ENCODE measurements at regions not wholly inside any gene's neighbourhood (a gene's known extent, or its start where the extent isn't known, plus 50 kb on each side); places are given as distances from the start of the nearest gene placed in this dataset.

DNA sequence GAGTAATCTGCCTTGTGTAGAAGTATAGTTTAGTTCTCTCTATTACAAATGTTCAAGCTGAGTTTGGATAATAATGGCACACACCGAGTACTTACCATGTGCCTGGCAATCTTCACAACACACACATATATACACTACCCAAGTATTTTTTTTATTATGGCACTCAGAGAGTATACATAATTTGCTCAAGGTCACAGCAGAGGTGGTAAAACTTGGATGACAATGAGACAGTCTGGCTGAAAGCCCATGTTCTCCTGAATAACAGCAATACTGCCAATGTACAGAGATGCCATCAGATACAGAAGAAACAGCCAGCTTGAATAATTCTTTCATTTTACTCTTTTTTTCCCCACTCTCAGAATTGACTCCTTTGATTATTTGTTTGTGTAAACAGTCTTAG is 460.0 kb downstream of the CNTN6 start:
- no peak overlapping the region for H2AFZ ChIP-seq (ENCODE audit: low read depth, low read length)
- WGBS: no CpG with 5 or more reads among the region's 1 CpG
- no peak overlapping the region for H3K4ac ChIP-seq (ENCODE audit: low read depth in 1 of 2, low read length in 2 of 2)
- H3K4me2 ChIP-seq (ENCODE audit: low read length, poor library complexity, severe bottlenecking): no peak overlapping the region
- H3K36me3 ChIP-seq (ENCODE audit: control insufficient read depth in 1 of 2, insufficient read depth in 2 of 2, low read depth in 1 of 2, low read length in 2 of 2): no peaks in the 10 kb centered on the region
- H2BK5ac ChIP-seq (ENCODE audit: low read depth, low read length, poor library complexity, severe bottlenecking): no peak overlapping the region
- H3K27ac ChIP-seq (ENCODE audit: low read length, poor library complexity, severe bottlenecking): no peak overlapping the region
- H3K4me1 ChIP-seq (ENCODE audit: control insufficient read depth, insufficient read depth, low read depth, low read length): no peaks in the 10 kb centered on the region
- no peak for DNase-seq
- no peak overlapping the region for H4K8ac ChIP-seq (ENCODE audit: low read length)
- H3K18ac ChIP-seq (ENCODE audit: low read depth in 1 of 2, low read length in 2 of 2): no peak overlapping the region
- H2BK120ac ChIP-seq (ENCODE audit: low read depth, low read length): no peak overlapping the region
- peaks cover 4% of the 10 kb centered on the region for H3K9me3 ChIP-seq (ENCODE audit: control insufficient read depth, low read length)
- H3K9ac ChIP-seq (ENCODE audit: low read length): no peak overlapping the region
- no peak overlapping the region for H2AK5ac ChIP-seq (ENCODE audit: low read length, severe bottlenecking)
- no peak overlapping the region for H3K23ac ChIP-seq (ENCODE audit: low read length in 2 of 2)
- no peaks in the 10 kb centered on the region for H3K27me3 ChIP-seq (ENCODE audit: control insufficient read depth in 1 of 2, insufficient read depth in 1 of 2, low read length in 2 of 2)
- H3K4me3 ChIP-seq (ENCODE audit: insufficient read depth in 1 of 2, low read depth in 1 of 2, low read length in 2 of 2): no peak overlapping the region
- H3K79me1 ChIP-seq (replicated peaks; ENCODE audit: low read length, poor library complexity, severe bottlenecking): no peaks in the 10 kb centered on the region
- H3K14ac ChIP-seq (ENCODE audit: low read length in 2 of 2): no peak overlapping the region
- H2BK12ac ChIP-seq (ENCODE audit: low read length in 2 of 2): no peak overlapping the region
- no peak overlapping the region for H4K91ac ChIP-seq (ENCODE audit: low read length)
- H2BK15ac ChIP-seq (ENCODE audit: low read depth, poor library complexity, severe bottlenecking): no peak overlapping the region

DNA sequence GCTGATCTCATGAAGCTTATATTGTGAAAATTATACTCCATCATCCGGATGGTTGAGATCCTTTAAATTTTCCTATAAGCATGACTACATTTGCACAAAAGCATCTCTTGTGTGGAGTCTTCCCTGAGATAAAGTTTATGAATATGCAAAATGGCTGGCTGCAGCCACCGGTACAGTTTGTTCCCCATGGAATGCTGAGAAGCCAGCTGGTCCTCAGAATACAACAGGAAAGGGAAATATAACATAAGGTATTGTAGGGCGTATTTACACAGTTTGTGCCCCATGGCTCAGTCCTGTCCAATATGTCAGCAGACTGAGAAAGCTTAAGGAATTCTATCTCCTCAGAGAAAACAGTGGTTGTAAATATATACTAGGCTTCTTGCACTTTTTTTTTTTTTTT is 468.6 kb downstream of the CNTN6 start:
- Histone ChIP-seq H3K79me1 (replicated peaks; ENCODE audit: low read length, poor library complexity, severe bottlenecking) (no peaks in the 10 kb centered on the region), H4K91ac (ENCODE audit: low read length) (no peak overlapping the region)
- 89% methylated on average over 3 of the region's 3 CpGs for WGBS

DNA sequence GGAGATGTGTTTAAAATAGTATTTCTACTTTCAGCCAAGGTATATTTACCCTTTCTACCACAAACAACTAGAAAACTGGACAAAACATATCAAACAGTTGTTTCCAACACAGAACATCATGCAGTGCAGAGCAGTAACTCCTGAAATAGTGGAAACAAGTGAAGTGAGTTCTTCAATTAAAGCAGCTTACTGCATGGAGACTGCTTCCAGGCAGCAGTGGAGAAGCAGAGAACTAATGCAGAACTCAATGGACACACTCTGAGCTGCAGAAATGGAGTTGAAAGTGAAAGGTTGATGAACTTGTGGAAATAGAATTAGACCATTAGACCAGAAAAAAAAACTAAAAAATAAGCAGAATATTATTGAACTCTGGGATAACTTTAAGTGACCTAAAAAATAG is 478.9 kb downstream of the CNTN6 start:
- Histone ChIP-seq H4K91ac (ENCODE audit: low read length) (no peak overlapping the region), H3K4ac (ENCODE audit: low read depth in 1 of 2, low read length in 2 of 2) (no peak overlapping the region), H4K8ac (ENCODE audit: low read length) (no peak overlapping the region), H3K27me3 (ENCODE audit: control insufficient read depth in 1 of 2, insufficient read depth in 1 of 2, low read length in 2 of 2) (no peaks in the 10 kb centered on the region), H2BK12ac (ENCODE audit: low read length in 2 of 2) (no peak overlapping the region), H3K4me2 (ENCODE audit: low read length, poor library complexity, severe bottlenecking) (no peak overlapping the region), H3K79me1 (replicated peaks; ENCODE audit: low read length, poor library complexity, severe bottlenecking) (no peaks in the 10 kb centered on the region), H3K9ac (ENCODE audit: low read length) (no peak overlapping the region), H2BK15ac (ENCODE audit: low read depth, poor library complexity, severe bottlenecking) (no peak overlapping the region), H3K23ac (ENCODE audit: low read length in 2 of 2) (no peak overlapping the region), H3K36me3 (ENCODE audit: control insufficient read depth in 1 of 2, insufficient read depth in 2 of 2, low read depth in 1 of 2, low read length in 2 of 2) (no peaks in the 10 kb centered on the region), H3K18ac (ENCODE audit: low read depth in 1 of 2, low read length in 2 of 2) (no peak overlapping the region), H2BK5ac (ENCODE audit: low read depth, low read length, poor library complexity, severe bottlenecking) (no peak overlapping the region), H2AK5ac (ENCODE audit: low read length, severe bottlenecking) (no peak overlapping the region), H2AFZ (ENCODE audit: low read depth, low read length) (no peak overlapping the region), H2BK120ac (ENCODE audit: low read depth, low read length) (no peak overlapping the region), H3K14ac (ENCODE audit: low read length in 2 of 2) (no peak overlapping the region), H3K9me3 (ENCODE audit: control insufficient read depth, low read length) (peaks cover 4% of the 10 kb centered on the region), H3K4me3 (ENCODE audit: insufficient read depth in 1 of 2, low read depth in 1 of 2, low read length in 2 of 2) (no peak overlapping the region), H3K4me1 (ENCODE audit: control insufficient read depth, insufficient read depth, low read depth, low read length) (no peaks in the 10 kb centered on the region), H3K27ac (ENCODE audit: low read length, poor library complexity, severe bottlenecking) (no peak overlapping the region)
- no peak for DNase-seq

More for the DNA sequence above, 468.6 kb downstream of the CNTN6 start:
- Histone ChIP-seq H3K4me1 (ENCODE audit: control insufficient read depth, insufficient read depth, low read depth, low read length) (no peaks in the 10 kb centered on the region), H2AFZ (ENCODE audit: low read depth, low read length) (no peak overlapping the region), H4K8ac (ENCODE audit: low read length) (no peak overlapping the region), H2BK5ac (ENCODE audit: low read depth, low read length, poor library complexity, severe bottlenecking) (no peak overlapping the region), H3K36me3 (ENCODE audit: control insufficient read depth in 1 of 2, insufficient read depth in 2 of 2, low read depth in 1 of 2, low read length in 2 of 2) (no peaks in the 10 kb centered on the region), H3K27ac (ENCODE audit: low read length, poor library complexity, severe bottlenecking) (no peak overlapping the region), H3K14ac (ENCODE audit: low read length in 2 of 2) (no peak overlapping the region), H3K4ac (ENCODE audit: low read depth in 1 of 2, low read length in 2 of 2) (no peak overlapping the region), H3K4me3 (ENCODE audit: insufficient read depth in 1 of 2, low read depth in 1 of 2, low read length in 2 of 2) (no peak overlapping the region), H3K9ac (ENCODE audit: low read length) (no peak overlapping the region), H3K27me3 (ENCODE audit: control insufficient read depth in 1 of 2, insufficient read depth in 1 of 2, low read length in 2 of 2) (no peaks in the 10 kb centered on the region), H3K18ac (ENCODE audit: low read depth in 1 of 2, low read length in 2 of 2) (no peak overlapping the region), H2BK15ac (ENCODE audit: low read depth, poor library complexity, severe bottlenecking) (no peak overlapping the region), H3K23ac (ENCODE audit: low read length in 2 of 2) (no peak overlapping the region), H2AK5ac (ENCODE audit: low read length, severe bottlenecking) (no peak overlapping the region), H3K9me3 (ENCODE audit: control insufficient read depth, low read length) (peaks cover 19% of the 10 kb centered on the region), H3K4me2 (ENCODE audit: low read length, poor library complexity, severe bottlenecking) (no peak overlapping the region), H2BK120ac (ENCODE audit: low read depth, low read length) (no peak overlapping the region), H2BK12ac (ENCODE audit: low read length in 2 of 2) (no peak overlapping the region)
- DNase-seq: no peak

DNA sequence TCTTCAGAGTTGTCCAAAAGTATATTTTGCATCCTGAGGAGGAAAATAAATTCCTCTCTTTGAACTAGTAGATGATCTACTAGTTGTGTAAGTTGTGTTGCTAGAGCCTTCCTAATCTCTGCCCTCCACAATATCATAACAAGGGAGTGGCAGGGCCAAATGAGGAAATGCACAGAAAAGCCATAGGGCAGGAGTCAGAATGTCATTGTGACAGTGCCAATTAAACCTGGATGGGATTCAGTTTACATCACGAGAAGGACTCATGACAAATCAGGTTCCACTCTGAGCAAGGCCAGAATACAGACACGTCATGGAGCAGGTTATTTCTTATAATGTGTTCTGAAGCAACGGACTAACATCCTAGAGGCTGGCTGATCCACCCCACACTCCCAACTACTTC is 483.2 kb downstream of the CNTN6 start:
- Histone ChIP-seq H3K18ac (ENCODE audit: low read depth in 1 of 2, low read length in 2 of 2) (no peak overlapping the region), H3K9me3 (ENCODE audit: control insufficient read depth, low read length) (peaks cover 4% of the 10 kb centered on the region), H2AFZ (ENCODE audit: low read depth, low read length) (no peak overlapping the region), H3K14ac (ENCODE audit: low read length in 2 of 2) (no peak overlapping the region), H2BK120ac (ENCODE audit: low read depth, low read length) (no peak overlapping the region), H2BK15ac (ENCODE audit: low read depth, poor library complexity, severe bottlenecking) (no peak overlapping the region), H3K79me1 (replicated peaks; ENCODE audit: low read length, poor library complexity, severe bottlenecking) (no peaks in the 10 kb centered on the region), H3K4me2 (ENCODE audit: low read length, poor library complexity, severe bottlenecking) (no peak overlapping the region), H2BK5ac (ENCODE audit: low read depth, low read length, poor library complexity, severe bottlenecking) (no peak overlapping the region), H4K8ac (ENCODE audit: low read length) (no peak overlapping the region), H3K4me3 (ENCODE audit: insufficient read depth in 1 of 2, low read depth in 1 of 2, low read length in 2 of 2) (no peak overlapping the region), H3K4ac (ENCODE audit: low read depth in 1 of 2, low read length in 2 of 2) (no peak overlapping the region), H2BK12ac (ENCODE audit: low read length in 2 of 2) (no peak overlapping the region), H2AK5ac (ENCODE audit: low read length, severe bottlenecking) (no peak overlapping the region), H3K36me3 (ENCODE audit: control insufficient read depth in 1 of 2, insufficient read depth in 2 of 2, low read depth in 1 of 2, low read length in 2 of 2) (no peaks in the 10 kb centered on the region), H3K27me3 (ENCODE audit: control insufficient read depth in 1 of 2, insufficient read depth in 1 of 2, low read length in 2 of 2) (no peaks in the 10 kb centered on the region), H4K91ac (ENCODE audit: low read length) (no peak overlapping the region), H3K9ac (ENCODE audit: low read length) (no peak overlapping the region), H3K23ac (ENCODE audit: low read length in 2 of 2) (no peak overlapping the region), H3K27ac (ENCODE audit: low read length, poor library complexity, severe bottlenecking) (no peak overlapping the region), H3K4me1 (ENCODE audit: control insufficient read depth, insufficient read depth, low read depth, low read length) (no peaks in the 10 kb centered on the region)
- no peak for DNase-seq
- 96% methylated on average over 3 of the region's 3 CpGs for WGBS
